Pulmonary artery endothelial cell (primary cell): ENCODE measurements at regions not wholly inside any gene's neighbourhood (a gene's known extent, or its start where the extent isn't known, plus 50 kb on each side); places are given as distances from the start of the nearest gene placed in this dataset.
"Not testable (repeated sequence)": the region's sequence is repeated elsewhere in the genome, so short reads cannot be mapped to it uniquely, and the experiment has no call there.

ENCODE experiments used
- DNase-seq: peaks from one replicate; pipeline ENCODE4 v3.0.0-alpha.2; 2011; ENCODE audit warnings: low read depth, low spot score

GRCh38 chr2:238744951-238745350 lies 102.9 kb upstream of the TWIST2 start:
- no peak for DNase-seq

GRCh38 chr2:238745997-238746396 lies 101.9 kb upstream of the TWIST2 start:
- no peak for DNase-seq

GRCh38 chr2:238747114-238747513 lies 100.8 kb upstream of the TWIST2 start:
- no peak for DNase-seq

GRCh38 chr2:238747557-238747956 lies 100.3 kb upstream of the TWIST2 start:
- DNase-seq: no peak

GRCh38 chr2:238750212-238750904 lies 97.5 kb upstream of the TWIST2 start:
- no peak for DNase-seq

GRCh38 chr2:238754259-238754658 lies 93.6 kb upstream of the TWIST2 start:
- no peak for DNase-seq

- DNase-seq: no peak
Observed at GRCh38 chr2:238761868-238762267, 86.0 kb upstream of the TWIST2 start.

- no peak for DNase-seq
Observed at GRCh38 chr2:238763471-238763995, 84.4 kb upstream of the TWIST2 start.

GRCh38 chr2:238765590-238765989 lies 82.3 kb upstream of the TWIST2 start:
- DNase-seq: no peak

- DNase-seq: no peak
Observed at GRCh38 chr2:238771218-238771617, 76.7 kb upstream of the TWIST2 start.

- DNase-seq: no peak
Observed at GRCh38 chr2:238771639-238772038, 76.2 kb upstream of the TWIST2 start.

- DNase-seq: no peak
Observed at GRCh38 chr2:238772635-238773297, 75.1 kb upstream of the TWIST2 start.

GRCh38 chr2:238773472-238773871 lies 74.4 kb upstream of the TWIST2 start:
- DNase-seq: no peak

- no peak for DNase-seq
Observed at GRCh38 chr2:238774071-238774470, 73.8 kb upstream of the TWIST2 start.

GRCh38 chr2:238774980-238775509 lies 72.8 kb upstream of the TWIST2 start:
- DNase-seq: no peak

GRCh38 chr2:238775591-238775990 lies 72.3 kb upstream of the TWIST2 start:
- no peak for DNase-seq

GRCh38 chr2:238776003-238776760 lies 71.7 kb upstream of the TWIST2 start:
- DNase-seq: no peak

GRCh38 chr2:238776761-238777046 lies 71.2 kb upstream of the TWIST2 start:
- DNase-seq: not testable (repeated sequence)

GRCh38 chr2:238777369-238778067 lies 70.4 kb upstream of the TWIST2 start:
- no peak for DNase-seq

- DNase-seq: peak; percentile 5
Observed at GRCh38 chr2:238784671-238785527, 63.0 kb upstream of the TWIST2 start.

GRCh38 chr2:238785528-238785860 lies 62.4 kb upstream of the TWIST2 start:
- no peak for DNase-seq
